ENCODE measurements at regions not wholly inside any gene's neighbourhood (a gene's known extent, or its start where the extent isn't known, plus 50 kb on each side); places are given as distances from the start of the nearest gene placed in this dataset.
"Not testable (repeated sequence)": the region's sequence is repeated elsewhere in the genome, so short reads cannot be mapped to it uniquely, and the experiment has no call there.

DNA sequence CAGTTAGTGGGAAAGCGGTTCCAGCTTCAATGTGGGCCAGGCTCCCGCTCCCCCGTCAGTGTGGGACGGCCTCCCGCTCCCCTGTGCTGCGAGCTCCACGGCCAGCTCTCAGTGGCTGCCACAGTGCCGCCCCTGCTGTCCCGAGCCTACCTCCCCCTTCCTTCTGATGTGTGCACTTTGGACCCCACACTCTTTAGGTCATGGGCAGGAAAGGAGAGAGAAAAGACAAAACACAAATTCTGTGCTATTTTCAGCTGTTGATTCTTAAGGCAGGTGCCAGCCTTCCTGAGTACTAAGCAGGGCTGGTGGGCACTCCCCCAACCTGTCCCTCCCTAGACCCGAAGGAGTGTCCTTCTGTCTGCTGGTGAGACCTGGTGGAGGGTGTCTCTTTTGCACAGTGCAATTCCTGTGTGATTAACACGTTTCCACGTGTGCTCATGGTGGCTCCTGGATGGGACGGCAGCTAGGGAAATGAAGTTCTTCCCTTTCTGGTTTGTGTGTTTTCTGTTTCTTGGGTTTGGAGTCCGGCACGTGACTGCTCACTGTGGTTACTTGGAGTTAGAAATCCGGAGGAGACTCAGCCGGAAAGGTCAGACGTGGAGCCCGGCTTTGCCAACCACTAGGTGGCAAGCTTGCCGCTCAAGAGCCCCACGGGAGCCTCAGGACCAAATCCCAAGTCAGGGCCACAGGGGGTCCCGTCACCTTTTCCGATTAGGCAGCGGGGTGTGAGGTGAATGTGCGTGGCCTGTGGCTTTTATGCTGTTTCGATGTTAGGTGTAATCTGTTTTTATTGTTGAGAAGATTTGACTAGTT lies 130.3 kb downstream of the LAT start:
- peak; percentile 77 for DNase-seq
- H3K4me3 ChIP-seq (ENCODE audit: low read length); H3K9me3 ChIP-seq (replicated peaks; ENCODE audit: control insufficient read depth, low read depth, low read length); H3K27me3 ChIP-seq (ENCODE audit: control insufficient read depth, insufficient read depth, low read length); H3K36me3 ChIP-seq (ENCODE audit: control insufficient read depth, insufficient read depth, low read length); H3K4me1 ChIP-seq (ENCODE audit: control insufficient read depth, insufficient read depth, low read length): not testable (repeated sequence)
- 21% methylated on average over 4 of the region's 26 CpGs for WGBS (ENCODE audit: insufficient coverage)
- peak overlapping the region; percentile 4 for H3K27ac ChIP-seq (ENCODE audit: low read length)

- Histone ChIP-seq H3K27me3 (ENCODE audit: control insufficient read depth, insufficient read depth, low read length) (no peaks in the 10 kb centered on the region), H3K9me3 (replicated peaks; ENCODE audit: control insufficient read depth, low read depth, low read length) (no peaks in the 10 kb centered on the region), H3K4me3 (ENCODE audit: low read length) (no peak overlapping the region), H3K27ac (ENCODE audit: low read length) (no peak overlapping the region), H3K4me1 (ENCODE audit: control insufficient read depth, insufficient read depth, low read length) (peaks cover 10% of the 10 kb centered on the region), H3K36me3 (ENCODE audit: control insufficient read depth, insufficient read depth, low read length) (no peaks in the 10 kb centered on the region)
- no peak for DNase-seq
- no CpG with 5 or more reads among the region's 6 CpGs for WGBS (ENCODE audit: insufficient coverage)
These were observed 129.7 kb downstream of the LAT start for GRCh38 chr16:29114574-29114973.

GRCh38 chr16:29113446-29113845 lies 128.6 kb downstream of the LAT start:
- WGBS (ENCODE audit: insufficient coverage), result no CpG with 5 or more reads among the region's 1 CpG
- H3K4me1 ChIP-seq (ENCODE audit: control insufficient read depth, insufficient read depth, low read length); H3K27ac ChIP-seq (ENCODE audit: low read length); H3K36me3 ChIP-seq (ENCODE audit: control insufficient read depth, insufficient read depth, low read length); H3K9me3 ChIP-seq (replicated peaks; ENCODE audit: control insufficient read depth, low read depth, low read length); H3K4me3 ChIP-seq (ENCODE audit: low read length); DNase-seq; H3K27me3 ChIP-seq (ENCODE audit: control insufficient read depth, insufficient read depth, low read length): not testable (repeated sequence)

- 100% methylated on average over 1 of the region's 4 CpGs for WGBS (ENCODE audit: insufficient coverage)
- no peak overlapping the region for H3K4me3 ChIP-seq (ENCODE audit: low read length)
- H3K36me3 ChIP-seq (ENCODE audit: control insufficient read depth, insufficient read depth, low read length), result no peaks in the 10 kb centered on the region
These were observed 128.0 kb downstream of the LAT start for GRCh38 chr16:29112755-29113347.

GRCh38 chr16:29111901-29112680 lies 127.2 kb downstream of the LAT start:
- not testable (repeated sequence) for H3K36me3 ChIP-seq (ENCODE audit: control insufficient read depth, insufficient read depth, low read length); H3K27ac ChIP-seq (ENCODE audit: low read length); H3K4me1 ChIP-seq (ENCODE audit: control insufficient read depth, insufficient read depth, low read length); H3K9me3 ChIP-seq (replicated peaks; ENCODE audit: control insufficient read depth, low read depth, low read length); DNase-seq; H3K27me3 ChIP-seq (ENCODE audit: control insufficient read depth, insufficient read depth, low read length); H3K4me3 ChIP-seq (ENCODE audit: low read length)
- WGBS (ENCODE audit: insufficient coverage), result 53% methylated on average over 5 of the region's 8 CpGs

More at GRCh38 chr16:29112755-29113347, 128.0 kb downstream of the LAT start:
- Histone ChIP-seq H3K4me1 (ENCODE audit: control insufficient read depth, insufficient read depth, low read length) (peaks cover 10% of the 10 kb centered on the region), H3K9me3 (replicated peaks; ENCODE audit: control insufficient read depth, low read depth, low read length) (no peaks in the 10 kb centered on the region), H3K27me3 (ENCODE audit: control insufficient read depth, insufficient read depth, low read length) (no peaks in the 10 kb centered on the region), H3K27ac (ENCODE audit: low read length) (no peak overlapping the region)
- DNase-seq, result no peak

DNA sequence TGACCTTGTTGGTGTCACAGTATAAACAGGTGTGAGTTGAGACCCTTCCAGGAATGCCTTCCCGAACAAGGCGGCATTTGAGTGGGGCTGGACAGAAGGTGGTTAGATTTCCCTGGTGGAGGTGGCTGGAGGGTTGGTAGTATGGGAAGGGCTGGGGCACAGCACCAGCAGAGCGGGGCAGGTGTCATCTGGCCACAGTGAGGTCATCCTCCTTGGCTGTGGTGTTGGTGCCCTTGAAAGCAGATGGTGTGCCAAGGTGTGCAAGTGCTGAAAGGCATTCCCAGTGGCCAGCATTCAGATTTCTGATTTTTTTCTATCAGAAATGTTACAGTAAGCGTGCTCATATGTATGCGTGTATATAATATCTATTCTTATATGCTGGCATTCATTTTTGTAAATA lies 126.6 kb downstream of the LAT start:
- 96% methylated on average over 3 of the region's 5 CpGs for WGBS (ENCODE audit: insufficient coverage)
- H3K4me3 ChIP-seq (ENCODE audit: low read length), result no peak overlapping the region
- H3K36me3 ChIP-seq (ENCODE audit: control insufficient read depth, insufficient read depth, low read length), result no peaks in the 10 kb centered on the region
- H3K9me3 ChIP-seq (replicated peaks; ENCODE audit: control insufficient read depth, low read depth, low read length), result no peaks in the 10 kb centered on the region
- peaks cover 4% of the 10 kb centered on the region for H3K27me3 ChIP-seq (ENCODE audit: control insufficient read depth, insufficient read depth, low read length)
- no peak overlapping the region for H3K27ac ChIP-seq (ENCODE audit: low read length)
- H3K4me1 ChIP-seq (ENCODE audit: control insufficient read depth, insufficient read depth, low read length), result peaks cover 10% of the 10 kb centered on the region
- no peak for DNase-seq

DNA sequence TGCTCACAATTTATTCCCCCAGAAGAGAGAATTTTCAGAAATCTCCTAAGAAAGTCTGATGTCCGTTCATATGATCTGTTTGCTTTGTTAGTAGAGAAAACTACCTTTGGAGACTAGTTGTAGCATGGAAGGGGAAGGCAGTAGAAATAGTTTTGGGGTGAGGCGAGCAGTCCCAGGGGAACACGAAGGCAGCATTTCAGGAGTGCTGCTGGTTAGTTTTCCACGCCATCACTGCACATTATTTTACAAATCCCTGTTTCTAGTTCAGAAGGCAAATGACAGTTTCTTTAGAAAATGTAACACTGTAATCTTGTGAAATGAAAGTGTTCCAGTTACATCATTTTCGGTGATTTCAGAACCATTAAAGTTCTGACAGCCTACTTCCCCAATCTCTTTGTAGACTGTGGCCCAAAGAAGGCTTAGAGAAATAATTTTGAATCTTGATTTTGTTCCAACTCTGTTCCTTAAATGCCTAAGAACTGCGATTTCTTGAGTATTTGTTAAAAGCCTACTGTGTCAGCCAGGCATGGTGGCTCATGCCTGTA lies 123.8 kb downstream of the LAT start:
- DNase-seq; H3K27me3 ChIP-seq (ENCODE audit: control insufficient read depth, insufficient read depth, low read length); H3K36me3 ChIP-seq (ENCODE audit: control insufficient read depth, insufficient read depth, low read length); H3K9me3 ChIP-seq (replicated peaks; ENCODE audit: control insufficient read depth, low read depth, low read length); H3K4me1 ChIP-seq (ENCODE audit: control insufficient read depth, insufficient read depth, low read length); H3K4me3 ChIP-seq (ENCODE audit: low read length); H3K27ac ChIP-seq (ENCODE audit: low read length): not testable (repeated sequence)
- no CpG with 5 or more reads among the region's 6 CpGs for WGBS (ENCODE audit: insufficient coverage)

- Histone ChIP-seq H3K36me3 (ENCODE audit: control insufficient read depth, insufficient read depth, low read length) (no peaks in the 10 kb centered on the region), H3K27ac (ENCODE audit: low read length) (no peak overlapping the region), H3K9me3 (replicated peaks; ENCODE audit: control insufficient read depth, low read depth, low read length) (no peaks in the 10 kb centered on the region), H3K27me3 (ENCODE audit: control insufficient read depth, insufficient read depth, low read length) (peaks cover 4% of the 10 kb centered on the region), H3K4me1 (ENCODE audit: control insufficient read depth, insufficient read depth, low read length) (no peaks in the 10 kb centered on the region), H3K4me3 (ENCODE audit: low read length) (no peak overlapping the region)
- no peak for DNase-seq
- 29% methylated on average over 14 of the region's 21 CpGs for WGBS (ENCODE audit: insufficient coverage)
These were observed 122.4 kb downstream of the LAT start for GRCh38 chr16:29107299-29107698.

DNA sequence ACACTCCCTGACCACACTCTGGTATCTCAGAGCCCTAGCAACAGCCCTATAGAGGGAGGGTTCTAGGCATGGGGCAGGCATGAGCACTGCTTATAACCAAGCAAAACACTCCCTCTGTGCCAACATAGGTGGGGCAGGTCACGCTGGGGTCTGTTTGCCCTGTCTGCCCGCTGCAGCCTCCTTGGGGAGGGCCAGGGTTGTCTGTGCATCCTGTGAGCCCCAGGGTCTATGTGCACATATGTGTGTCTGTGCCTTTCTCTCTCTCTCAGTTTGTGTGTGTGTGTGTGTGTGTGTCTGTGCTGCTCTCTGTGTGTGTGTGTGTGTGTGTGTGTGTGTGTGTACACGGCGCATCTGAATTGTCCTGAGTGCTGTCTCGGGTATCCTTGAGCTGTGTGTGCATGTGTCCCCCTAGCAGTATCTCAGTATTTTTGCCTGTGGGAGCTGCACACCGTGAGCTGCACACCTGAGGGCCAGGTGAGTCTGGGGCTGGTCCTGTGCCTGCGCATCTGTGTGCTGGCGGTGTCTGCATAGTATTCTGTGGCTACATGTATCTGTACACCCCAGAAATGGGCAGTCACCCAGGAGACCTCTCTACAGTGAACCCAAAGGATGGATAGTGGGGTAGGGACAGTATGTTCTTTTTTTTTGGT lies 121.5 kb downstream of the LAT start:
- no CpG with 5 or more reads among the region's 8 CpGs for WGBS (ENCODE audit: insufficient coverage)
- DNase-seq, result not testable (repeated sequence)

GRCh38 chr16:29104600-29104999 lies 119.7 kb downstream of the LAT start:
- not testable (repeated sequence) for DNase-seq; H3K4me3 ChIP-seq (ENCODE audit: low read length); H3K4me1 ChIP-seq (ENCODE audit: control insufficient read depth, insufficient read depth, low read length); H3K9me3 ChIP-seq (replicated peaks; ENCODE audit: control insufficient read depth, low read depth, low read length); H3K27me3 ChIP-seq (ENCODE audit: control insufficient read depth, insufficient read depth, low read length); H3K27ac ChIP-seq (ENCODE audit: low read length); H3K36me3 ChIP-seq (ENCODE audit: control insufficient read depth, insufficient read depth, low read length)
- WGBS (ENCODE audit: insufficient coverage), result no CpG with 5 or more reads among the region's 4 CpGs

More for the DNA sequence above, 121.5 kb downstream of the LAT start:
- H3K9me3 ChIP-seq (replicated peaks; ENCODE audit: control insufficient read depth, low read depth, low read length); H3K4me1 ChIP-seq (ENCODE audit: control insufficient read depth, insufficient read depth, low read length); H3K27me3 ChIP-seq (ENCODE audit: control insufficient read depth, insufficient read depth, low read length); H3K4me3 ChIP-seq (ENCODE audit: low read length); H3K27ac ChIP-seq (ENCODE audit: low read length); H3K36me3 ChIP-seq (ENCODE audit: control insufficient read depth, insufficient read depth, low read length): not testable (repeated sequence)

Measured in muscle of leg (tissue), 3 donors.